A549 (cell line): ENCODE measurements at regions not wholly inside any gene's neighbourhood (a gene's known extent, or its start where the extent isn't known, plus 50 kb on each side); places are given as distances from the start of the nearest gene placed in this dataset.

Source experiments
- CHD2 ChIP-seq: fragments of 150-350 bp; IDR thresholded peaks from 2 replicates; pipeline ENCODE4 v1.6.1; 2014; ENCODE audit warnings: low read length; ENCODE audit not compliant: partially characterized antibody
- CTCF ChIP-seq: fragments of >200 bp; sonication (Bioruptor Twin); formaldehyde crosslinking; IDR thresholded peaks from 3 replicates; pipeline ENCODE4 v1.5.1; 2016
- JUN ChIP-seq, 2 experiments: fragments of >200 bp; sonication (Bioruptor Twin); formaldehyde crosslinking; IDR thresholded peaks; 2 replicates in 1 of 2; 3 replicates in 1 of 2; pipeline ENCODE4 v1.6.1; 2016 to 2017
- MAX ChIP-seq: IDR thresholded peaks from 2 replicates; pipeline ENCODE4 v1.6.1; 2012
- MYC ChIP-seq: IDR thresholded peaks from 2 replicates; pipeline ENCODE4 v1.6.1; 2012; ENCODE audit warnings: mild to moderate bottlenecking, inconsistent platforms, low read length, improper control_type of control experiment, borderline replicate concordance
- POLR2A ChIP-seq: IDR thresholded peaks from 2 replicates; pipeline ENCODE4 v1.6.1; 2012; ENCODE audit warnings: mild to moderate bottlenecking, low read length
- RAD21 ChIP-seq, 2 experiments: fragments of >200 bp in 1 of 2; sonication (Bioruptor Twin) in 1 of 2; formaldehyde crosslinking in 1 of 2; IDR thresholded peaks in 1 of 2; conservative IDR thresholded peaks in 1 of 2; 2 replicates in 1 of 2; 3 replicates in 1 of 2; pipeline ENCODE4 v1.6.1; 2012 to 2018; ENCODE audit warnings: inconsistent platforms in 1 of 2
- SMC3 ChIP-seq: fragments of >200 bp; sonication (Bioruptor Twin); formaldehyde crosslinking; IDR thresholded peaks from 3 replicates; pipeline ENCODE4 v1.6.1; 2018; ENCODE audit warnings: inconsistent platforms
- ZFP36 ChIP-seq: fragments of 450-650 bp; IDR thresholded peaks from 2 replicates; pipeline ENCODE4 v1.6.1; 2014; ENCODE audit warnings: borderline replicate concordance; ENCODE audit not compliant: partially characterized antibody

GRCh38 chr11:134923441-134923840 lies 511.4 kb upstream of the B3GAT1 start:
- TF ChIP-seq MAX, result no peak
- TF ChIP-seq CTCF, result no peak
- TF ChIP-seq SMC3, result no peak
- no peak for TF ChIP-seq CHD2
- no peak for TF ChIP-seq ZFP36
- TF ChIP-seq RAD21 (conservative IDR thresholded peaks at IDR 0.05 in 1 of 2, IDR thresholded peaks at IDR 0.05 in 1 of 2), result no peak
- no peak for TF ChIP-seq POLR2A
- no peak for TF ChIP-seq JUN (IDR thresholded peaks at IDR 0.05)
- no peak for TF ChIP-seq MYC
